ENCODE measurements at regions not wholly inside any gene's neighbourhood (a gene's known extent, or its start where the extent isn't known, plus 50 kb on each side); places are given as distances from the start of the nearest gene placed in this dataset.

GRCh38 chr2:177340158-177340557 lies 52.4 kb upstream of the AGPS start:
- TF ChIP-seq EZH2phosphoT487 (IDR thresholded peaks at IDR 0.05; ENCODE audit: low read length) (no peak), EZH2 (optimal IDR thresholded peaks at IDR 0.05; ENCODE audit: low read depth, low read length) (no peak), CTCF (IDR thresholded peaks at IDR 0.05; ENCODE audit: low read length) (no peak)
- H3K79me2 ChIP-seq (ENCODE audit: low read length), result no peaks in the 10 kb centered on the region
- no peaks in the 10 kb centered on the region for H3K36me3 ChIP-seq (replicated peaks; ENCODE audit: insufficient read depth, low read length)
- no peaks in the 10 kb centered on the region for H3K9me3 ChIP-seq (replicated peaks; ENCODE audit: insufficient read depth, low read length)
- H2AFZ ChIP-seq (ENCODE audit: low read length), result no peak overlapping the region
- H4K20me1 ChIP-seq (ENCODE audit: insufficient read depth, low read length), result no peaks in the 10 kb centered on the region
- H3K27me3 ChIP-seq (replicated peaks; ENCODE audit: insufficient read depth, low read length), result no peaks in the 10 kb centered on the region
- no peaks in the 10 kb centered on the region for H3K9me2 ChIP-seq (replicated peaks; ENCODE audit: insufficient read depth, low read length)
- no peaks in the 10 kb centered on the region for H3K4me1 ChIP-seq (ENCODE audit: low read length)
- H3K27ac ChIP-seq (ENCODE audit: low read length), result no peak overlapping the region
- no peak overlapping the region for H3K9ac ChIP-seq (ENCODE audit: low read length)
- no peak overlapping the region for H3K4me3 ChIP-seq (ENCODE audit: low read length)
- DNase-seq, result no peak
- no peak overlapping the region for H3K4me2 ChIP-seq (ENCODE audit: low read depth, low read length)
- H3F3A ChIP-seq (ENCODE audit: insufficient read depth, low read length), result no peaks in the 10 kb centered on the region

- no peak overlapping the region for H2AFZ ChIP-seq (ENCODE audit: low read length)
- no peaks in the 10 kb centered on the region for H3K9me3 ChIP-seq (replicated peaks; ENCODE audit: insufficient read depth, low read length)
- H3K4me3 ChIP-seq (ENCODE audit: low read length), result no peak overlapping the region
- no peaks in the 10 kb centered on the region for H3K4me1 ChIP-seq (ENCODE audit: low read length)
- H3F3A ChIP-seq (ENCODE audit: insufficient read depth, low read length), result no peaks in the 10 kb centered on the region
- no peaks in the 10 kb centered on the region for H3K36me3 ChIP-seq (replicated peaks; ENCODE audit: insufficient read depth, low read length)
- DNase-seq, result no peak
- H3K9ac ChIP-seq (ENCODE audit: low read length), result no peak overlapping the region
- no peaks in the 10 kb centered on the region for H3K9me2 ChIP-seq (replicated peaks; ENCODE audit: insufficient read depth, low read length)
- no peaks in the 10 kb centered on the region for H4K20me1 ChIP-seq (ENCODE audit: insufficient read depth, low read length)
- no peak overlapping the region for H3K4me2 ChIP-seq (ENCODE audit: low read depth, low read length)
- TF ChIP-seq CTCF (IDR thresholded peaks at IDR 0.05; ENCODE audit: low read length) (no peak), EZH2 (optimal IDR thresholded peaks at IDR 0.05; ENCODE audit: low read depth, low read length) (no peak), EZH2phosphoT487 (IDR thresholded peaks at IDR 0.05; ENCODE audit: low read length) (no peak)
- H3K79me2 ChIP-seq (ENCODE audit: low read length), result no peaks in the 10 kb centered on the region
- no peaks in the 10 kb centered on the region for H3K27me3 ChIP-seq (replicated peaks; ENCODE audit: insufficient read depth, low read length)
- H3K27ac ChIP-seq (ENCODE audit: low read length), result no peak overlapping the region
Measured at GRCh38 chr2:177342736-177343135, 49.8 kb upstream of the AGPS start.
